ENCODE measurements at regions not wholly inside any gene's neighbourhood (a gene's known extent, or its start where the extent isn't known, plus 50 kb on each side); places are given as distances from the start of the nearest gene placed in this dataset.
"Not testable (repeated sequence)": the region's sequence is repeated elsewhere in the genome, so short reads cannot be mapped to it uniquely, and the experiment has no call there.

- peaks cover 11% of the 10 kb centered on the region for H3K9me3 Mint-ChIP-seq (ENCODE audit: unreplicated experiment)
- H3K4me1 Mint-ChIP-seq (ENCODE audit: low read depth, unreplicated experiment); H3K4me1 ChIP-seq; intact Hi-C loops (cut with micrococcal nuclease; ENCODE audit: unreplicated experiment); H3K27ac Mint-ChIP-seq (ENCODE audit: unreplicated experiment); H3K36me3 Mint-ChIP-seq (ENCODE audit: insufficient read depth, unreplicated experiment); H3K27me3 ChIP-seq (replicated peaks; ENCODE audit: control insufficient read depth, insufficient read depth, low read length); DNase-seq; H3K36me3 ChIP-seq (ENCODE audit: control insufficient read depth, insufficient read depth, low read length); POLR2A ChIA-PET; H3K9me3 ChIP-seq; H3K4me3 Mint-ChIP-seq (ENCODE audit: unreplicated experiment); BruUV-seq (replicated peaks); CTCF ChIA-PET; H3K4me3 ChIP-seq (ENCODE audit: low read depth, low read length); H3K27me3 Mint-ChIP-seq (ENCODE audit: insufficient read depth, unreplicated experiment): not testable (repeated sequence)
Observed at GRCh38 chr9:66198421-66198820, 461.5 kb downstream of the FOXD4L4 start.

- H3K9me3 ChIP-seq; H3K36me3 ChIP-seq (ENCODE audit: control insufficient read depth, insufficient read depth, low read length); H3K27me3 ChIP-seq (replicated peaks; ENCODE audit: control insufficient read depth, insufficient read depth, low read length); BruUV-seq (replicated peaks); DNase-seq; H3K4me1 Mint-ChIP-seq (ENCODE audit: low read depth, unreplicated experiment); POLR2A ChIA-PET; intact Hi-C loops (cut with micrococcal nuclease; ENCODE audit: unreplicated experiment); H3K4me3 ChIP-seq (ENCODE audit: low read depth, low read length); H3K36me3 Mint-ChIP-seq (ENCODE audit: insufficient read depth, unreplicated experiment); H3K9me3 Mint-ChIP-seq (ENCODE audit: unreplicated experiment); CTCF ChIA-PET; H3K27ac Mint-ChIP-seq (ENCODE audit: unreplicated experiment); H3K27me3 Mint-ChIP-seq (ENCODE audit: insufficient read depth, unreplicated experiment); H3K4me3 Mint-ChIP-seq (ENCODE audit: unreplicated experiment); H3K4me1 ChIP-seq: not testable (repeated sequence)
Observed at GRCh38 chr9:66206617-66207016, 469.7 kb downstream of the FOXD4L4 start.

- intact Hi-C loops (cut with micrococcal nuclease; ENCODE audit: unreplicated experiment); H3K4me1 ChIP-seq; H3K9me3 Mint-ChIP-seq (ENCODE audit: unreplicated experiment); H3K36me3 Mint-ChIP-seq (ENCODE audit: insufficient read depth, unreplicated experiment); H3K27me3 Mint-ChIP-seq (ENCODE audit: insufficient read depth, unreplicated experiment); BruUV-seq (replicated peaks); H3K36me3 ChIP-seq (ENCODE audit: control insufficient read depth, insufficient read depth, low read length); CTCF ChIA-PET; H3K9me3 ChIP-seq; H3K4me3 Mint-ChIP-seq (ENCODE audit: unreplicated experiment); H3K4me1 Mint-ChIP-seq (ENCODE audit: low read depth, unreplicated experiment); POLR2A ChIA-PET; H3K27me3 ChIP-seq (replicated peaks; ENCODE audit: control insufficient read depth, insufficient read depth, low read length); DNase-seq; H3K27ac Mint-ChIP-seq (ENCODE audit: unreplicated experiment); H3K4me3 ChIP-seq (ENCODE audit: low read depth, low read length): not testable (repeated sequence)
Observed at GRCh38 chr9:66207914-66208313, 471.0 kb downstream of the FOXD4L4 start.

GRCh38 chr9:66244763-66245162 lies 507.8 kb downstream of the FOXD4L4 start:
- BruUV-seq (replicated peaks); H3K9me3 Mint-ChIP-seq (ENCODE audit: unreplicated experiment): not testable (repeated sequence)

GRCh38 chr9:66245481-66245880 lies 508.5 kb downstream of the FOXD4L4 start:
- H3K36me3 Mint-ChIP-seq (ENCODE audit: insufficient read depth, unreplicated experiment); intact Hi-C loops (cut with micrococcal nuclease; ENCODE audit: unreplicated experiment); H3K27me3 Mint-ChIP-seq (ENCODE audit: insufficient read depth, unreplicated experiment); DNase-seq; H3K27me3 ChIP-seq (replicated peaks; ENCODE audit: control insufficient read depth, insufficient read depth, low read length); H3K9me3 Mint-ChIP-seq (ENCODE audit: unreplicated experiment); POLR2A ChIA-PET; H3K4me3 ChIP-seq (ENCODE audit: low read depth, low read length); BruUV-seq (replicated peaks); H3K27ac Mint-ChIP-seq (ENCODE audit: unreplicated experiment); H3K36me3 ChIP-seq (ENCODE audit: control insufficient read depth, insufficient read depth, low read length); H3K4me3 Mint-ChIP-seq (ENCODE audit: unreplicated experiment); CTCF ChIA-PET; H3K4me1 Mint-ChIP-seq (ENCODE audit: low read depth, unreplicated experiment); H3K4me1 ChIP-seq; H3K9me3 ChIP-seq: not testable (repeated sequence)

More at GRCh38 chr9:66244763-66245162, 507.8 kb downstream of the FOXD4L4 start:
- DNase-seq; H3K4me1 Mint-ChIP-seq (ENCODE audit: low read depth, unreplicated experiment); H3K9me3 ChIP-seq; intact Hi-C loops (cut with micrococcal nuclease; ENCODE audit: unreplicated experiment); H3K27me3 Mint-ChIP-seq (ENCODE audit: insufficient read depth, unreplicated experiment); H3K4me3 Mint-ChIP-seq (ENCODE audit: unreplicated experiment); H3K27me3 ChIP-seq (replicated peaks; ENCODE audit: control insufficient read depth, insufficient read depth, low read length); H3K4me3 ChIP-seq (ENCODE audit: low read depth, low read length); CTCF ChIA-PET; H3K27ac Mint-ChIP-seq (ENCODE audit: unreplicated experiment); POLR2A ChIA-PET; H3K36me3 Mint-ChIP-seq (ENCODE audit: insufficient read depth, unreplicated experiment); H3K36me3 ChIP-seq (ENCODE audit: control insufficient read depth, insufficient read depth, low read length); H3K4me1 ChIP-seq: not testable (repeated sequence)

GRCh38 chr9:66257581-66257980 lies 520.6 kb downstream of the FOXD4L4 start:
- H3K4me1 ChIP-seq; POLR2A ChIA-PET; H3K27ac Mint-ChIP-seq (ENCODE audit: unreplicated experiment); H3K4me3 ChIP-seq (ENCODE audit: low read depth, low read length); BruUV-seq (replicated peaks); intact Hi-C loops (cut with micrococcal nuclease; ENCODE audit: unreplicated experiment); H3K36me3 Mint-ChIP-seq (ENCODE audit: insufficient read depth, unreplicated experiment); H3K9me3 ChIP-seq; CTCF ChIA-PET; H3K9me3 Mint-ChIP-seq (ENCODE audit: unreplicated experiment); H3K4me3 Mint-ChIP-seq (ENCODE audit: unreplicated experiment); H3K27me3 ChIP-seq (replicated peaks; ENCODE audit: control insufficient read depth, insufficient read depth, low read length); DNase-seq; H3K4me1 Mint-ChIP-seq (ENCODE audit: low read depth, unreplicated experiment); H3K36me3 ChIP-seq (ENCODE audit: control insufficient read depth, insufficient read depth, low read length); H3K27me3 Mint-ChIP-seq (ENCODE audit: insufficient read depth, unreplicated experiment): not testable (repeated sequence)

GRCh38 chr9:66261576-66261975 lies 524.6 kb downstream of the FOXD4L4 start:
- H3K9me3 Mint-ChIP-seq (ENCODE audit: unreplicated experiment); CTCF ChIA-PET; H3K4me1 ChIP-seq; H3K4me3 Mint-ChIP-seq (ENCODE audit: unreplicated experiment); H3K4me1 Mint-ChIP-seq (ENCODE audit: low read depth, unreplicated experiment); intact Hi-C loops (cut with micrococcal nuclease; ENCODE audit: unreplicated experiment); H3K27ac Mint-ChIP-seq (ENCODE audit: unreplicated experiment); H3K27me3 Mint-ChIP-seq (ENCODE audit: insufficient read depth, unreplicated experiment); H3K9me3 ChIP-seq; BruUV-seq (replicated peaks); DNase-seq; H3K36me3 ChIP-seq (ENCODE audit: control insufficient read depth, insufficient read depth, low read length); H3K4me3 ChIP-seq (ENCODE audit: low read depth, low read length); POLR2A ChIA-PET; H3K36me3 Mint-ChIP-seq (ENCODE audit: insufficient read depth, unreplicated experiment); H3K27me3 ChIP-seq (replicated peaks; ENCODE audit: control insufficient read depth, insufficient read depth, low read length): not testable (repeated sequence)

Data from Caco-2 (cell line).